Rectal smooth muscle tissue (tissue), 1 donor: ENCODE measurements at regions not wholly inside any gene's neighbourhood (a gene's known extent, or its start where the extent isn't known, plus 50 kb on each side); places are given as distances from the start of the nearest gene placed in this dataset.

Experiments
- H3K27ac ChIP-seq: one replicate; pipeline ENCODE4 v1.7.0; 2013; ENCODE audit warnings: low read depth, low read length, inconsistent platforms
- H3K27me3 ChIP-seq: one replicate; pipeline ENCODE4 v1.7.0; 2013; ENCODE audit warnings: low read length; ENCODE audit not compliant: control insufficient read depth, insufficient read depth
- H3K36me3 ChIP-seq: one replicate; pipeline ENCODE4 v1.7.0; 2013; ENCODE audit warnings: low read length; ENCODE audit not compliant: control insufficient read depth, insufficient read depth
- H3K4me1 ChIP-seq: one replicate; pipeline ENCODE4 v1.7.0; 2013; ENCODE audit warnings: low read length; ENCODE audit not compliant: control insufficient read depth, insufficient read depth
- H3K4me3 ChIP-seq: one replicate; pipeline ENCODE4 v1.7.0; 2013; ENCODE audit warnings: low read length
- H3K9ac ChIP-seq: one replicate; pipeline ENCODE4 v1.7.0; 2013; ENCODE audit warnings: low read length

- H3K36me3 ChIP-seq: no peaks in the 10 kb centered on the region
- peaks cover 9% of the 10 kb centered on the region for H3K4me1 ChIP-seq
- H3K4me3 ChIP-seq: no peak overlapping the region
- H3K9ac ChIP-seq: no peak overlapping the region
- no peaks in the 10 kb centered on the region for H3K27me3 ChIP-seq
- no peak overlapping the region for H3K27ac ChIP-seq
These were observed 99.8 kb downstream of the TES start for GRCh38 chr7:116310141-116310540.

GRCh38 chr7:116311259-116311658, 100.9 kb downstream of the TES start:
- peaks cover 8% of the 10 kb centered on the region for H3K4me1 ChIP-seq
- H3K27me3 ChIP-seq: no peaks in the 10 kb centered on the region
- H3K27ac ChIP-seq: no peak overlapping the region
- H3K4me3 ChIP-seq: no peak overlapping the region
- no peaks in the 10 kb centered on the region for H3K36me3 ChIP-seq
- no peak overlapping the region for H3K9ac ChIP-seq

GRCh38 chr7:116311816-116312471, 101.6 kb downstream of the TES start:
- no peak overlapping the region for H3K9ac ChIP-seq
- no peak overlapping the region for H3K27ac ChIP-seq
- no peak overlapping the region for H3K4me3 ChIP-seq
- H3K36me3 ChIP-seq: no peaks in the 10 kb centered on the region
- no peaks in the 10 kb centered on the region for H3K27me3 ChIP-seq
- H3K4me1 ChIP-seq: peaks cover 12% of the 10 kb centered on the region

GRCh38 chr7:116315293-116315692, 105.0 kb downstream of the TES start:
- no peaks in the 10 kb centered on the region for H3K27me3 ChIP-seq
- no peak overlapping the region for H3K4me3 ChIP-seq
- no peaks in the 10 kb centered on the region for H3K36me3 ChIP-seq
- H3K9ac ChIP-seq: no peak overlapping the region
- H3K4me1 ChIP-seq: peaks cover 13% of the 10 kb centered on the region
- peak overlapping the region; percentile 6 for H3K27ac ChIP-seq

- H3K9ac ChIP-seq: no peak overlapping the region
- H3K27ac ChIP-seq: no peak overlapping the region
These were observed 105.5 kb downstream of the TES start for GRCh38 chr7:116315803-116316202.

GRCh38 chr7:116316838-116317628, 106.7 kb downstream of the TES start:
- Histone ChIP-seq H3K27me3 (no peaks in the 10 kb centered on the region), H3K9ac (no peak overlapping the region), H3K36me3 (no peaks in the 10 kb centered on the region), H3K27ac (peak overlapping the region; percentile 81), H3K4me3 (no peak overlapping the region), H3K4me1 (peaks cover 13% of the 10 kb centered on the region)

More at GRCh38 chr7:116315803-116316202, 105.5 kb downstream of the TES start:
- no peaks in the 10 kb centered on the region for H3K36me3 ChIP-seq
- H3K27me3 ChIP-seq: no peaks in the 10 kb centered on the region
- peaks cover 13% of the 10 kb centered on the region for H3K4me1 ChIP-seq
- H3K4me3 ChIP-seq: no peak overlapping the region

- peaks cover 13% of the 10 kb centered on the region for H3K4me1 ChIP-seq
- no peak overlapping the region for H3K9ac ChIP-seq
- H3K27me3 ChIP-seq: no peaks in the 10 kb centered on the region
- peak overlapping the region; percentile 81 for H3K27ac ChIP-seq
- no peak overlapping the region for H3K4me3 ChIP-seq
- no peaks in the 10 kb centered on the region for H3K36me3 ChIP-seq
These were observed 107.6 kb downstream of the TES start for GRCh38 chr7:116317907-116318306.

- H3K9ac ChIP-seq: no peak overlapping the region
- no peaks in the 10 kb centered on the region for H3K27me3 ChIP-seq
- no peak overlapping the region for H3K27ac ChIP-seq
- H3K4me3 ChIP-seq: no peak overlapping the region
- peaks cover 6% of the 10 kb centered on the region for H3K4me1 ChIP-seq
- no peaks in the 10 kb centered on the region for H3K36me3 ChIP-seq
These were observed 112.2 kb downstream of the TES start for GRCh38 chr7:116322541-116322940.

- Histone ChIP-seq H3K36me3 (no peaks in the 10 kb centered on the region), H3K27ac (no peak overlapping the region), H3K4me1 (peaks cover 6% of the 10 kb centered on the region), H3K27me3 (no peaks in the 10 kb centered on the region), H3K9ac (no peak overlapping the region), H3K4me3 (no peak overlapping the region)
These were observed 114.2 kb downstream of the TES start for GRCh38 chr7:116324582-116324981.

- Histone ChIP-seq H3K27me3 (no peaks in the 10 kb centered on the region), H3K27ac (peak overlapping the region; percentile 6), H3K36me3 (no peaks in the 10 kb centered on the region), H3K4me1 (peaks cover 11% of the 10 kb centered on the region), H3K9ac (no peak overlapping the region), H3K4me3 (no peak overlapping the region)
These were observed 115.2 kb downstream of the TES start for GRCh38 chr7:116325517-116325916.

- Histone ChIP-seq H3K9ac (no peak overlapping the region), H3K27ac (no peak overlapping the region), H3K27me3 (no peaks in the 10 kb centered on the region), H3K4me1 (peaks cover 13% of the 10 kb centered on the region), H3K36me3 (no peaks in the 10 kb centered on the region), H3K4me3 (no peak overlapping the region)
These were observed 116.8 kb downstream of the TES start for GRCh38 chr7:116327135-116327534.

- H3K4me3 ChIP-seq: no peak overlapping the region
- H3K36me3 ChIP-seq: no peaks in the 10 kb centered on the region
- H3K27me3 ChIP-seq: no peaks in the 10 kb centered on the region
- no peak overlapping the region for H3K9ac ChIP-seq
- H3K4me1 ChIP-seq: peaks cover 13% of the 10 kb centered on the region
- H3K27ac ChIP-seq: no peak overlapping the region
These were observed 117.4 kb downstream of the TES start for GRCh38 chr7:116327752-116328151.

GRCh38 chr7:116328161-116328560, 117.8 kb downstream of the TES start:
- H3K36me3 ChIP-seq: no peaks in the 10 kb centered on the region
- no peak overlapping the region for H3K9ac ChIP-seq
- H3K27ac ChIP-seq: no peak overlapping the region
- no peaks in the 10 kb centered on the region for H3K27me3 ChIP-seq
- no peak overlapping the region for H3K4me3 ChIP-seq
- H3K4me1 ChIP-seq: peaks cover 13% of the 10 kb centered on the region
